MCF 10A (cell line): ENCODE measurements at regions not wholly inside any gene's neighbourhood (a gene's known extent, or its start where the extent isn't known, plus 50 kb on each side); places are given as distances from the start of the nearest gene placed in this dataset.

Source experiments
- BruUV-seq: library from RNA; stranded (reverse); fragments of 400-500 nt; replicated peaks from 2 replicates; lab custom pipeline; 2021; lab: Mats Ljungman, UMichigan
- CTCF ChIA-PET: fragments of 300-600 bp; sonication (Branson Sonifier 250); formaldehyde crosslinking; extraction: SDS; loops from one replicate; lab custom pipeline; 2021; ENCODE audit warnings: antibody characterized with exemption, inconsistent platforms; lab: Yijun Ruan, JAX
- POLR2A ChIA-PET: fragments of 300-600, 350-650 bp; sonication (Branson Sonifier 250); formaldehyde crosslinking; extraction: SDS; loops from one replicate; lab custom pipeline; 2020; ENCODE audit warnings: antibody characterized with exemption, inconsistent platforms; lab: Yijun Ruan, JAX
- DNase-seq: peaks from one replicate; pipeline ENCODE4 v3.0.0-alpha.2; 2018; ENCODE audit not compliant: unreplicated experiment
- H3K27ac Mint-ChIP-seq: one replicate; pipeline ENCODE4 v1.8.0; 2022; ENCODE audit warnings: mild to moderate bottlenecking, low read depth, mixed read lengths; ENCODE audit not compliant: unreplicated experiment
- H3K27me3 Mint-ChIP-seq: one replicate; pipeline ENCODE4 v1.8.0; 2022; ENCODE audit warnings: mixed read lengths; ENCODE audit not compliant: insufficient read depth, unreplicated experiment
- H3K36me3 Mint-ChIP-seq: one replicate; pipeline ENCODE4 v1.8.0; 2022; ENCODE audit warnings: mild to moderate bottlenecking, moderate library complexity, mixed read lengths; ENCODE audit not compliant: insufficient read depth, unreplicated experiment
- H3K4me1 Mint-ChIP-seq: one replicate; pipeline ENCODE4 v1.8.0; 2022; ENCODE audit warnings: mixed read lengths; ENCODE audit not compliant: insufficient read depth, unreplicated experiment
- H3K4me3 Mint-ChIP-seq: one replicate; pipeline ENCODE4 v1.8.0; 2022; ENCODE audit warnings: mild to moderate bottlenecking, moderate library complexity, mixed read lengths; ENCODE audit not compliant: unreplicated experiment
- H3K9me3 Mint-ChIP-seq: one replicate; pipeline ENCODE4 v1.8.0; 2022; ENCODE audit warnings: mixed read lengths; ENCODE audit not compliant: unreplicated experiment
- CTCF ChIP-seq: fragments of 200-600 bp; IDR thresholded peaks from one replicate; pipeline ENCODE4 v1.8.0; 2022; ENCODE audit warnings: antibody characterized with exemption, mild to moderate bottlenecking; ENCODE audit not compliant: unreplicated experiment
- intact Hi-C: fragments of 100-400 bp; cut with micrococcal nuclease; formaldehyde crosslinking; loops from 2 replicates; pipeline ENCODE4 v1.14.1; 2022

GRCh38 chr6:94177429-94177828 is 758.1 kb upstream of the EPHA7 start:
- Mint-ChIP-seq H3K27me3 (peaks cover 37% of the 10 kb centered on the region), H3K36me3 (no peaks in the 10 kb centered on the region), H3K4me1 (no peaks in the 10 kb centered on the region), H3K9me3 (no peaks in the 10 kb centered on the region), H3K27ac (no peak overlapping the region), H3K4me3 (no peak overlapping the region)
- intact Hi-C loops, result no loop called here
- POLR2A ChIA-PET, result no interaction called here
- no peak for DNase-seq
- BruUV-seq, result no TSS peak
- TF ChIP-seq CTCF, result no peak
- CTCF ChIA-PET, result no interaction called here

DNA sequence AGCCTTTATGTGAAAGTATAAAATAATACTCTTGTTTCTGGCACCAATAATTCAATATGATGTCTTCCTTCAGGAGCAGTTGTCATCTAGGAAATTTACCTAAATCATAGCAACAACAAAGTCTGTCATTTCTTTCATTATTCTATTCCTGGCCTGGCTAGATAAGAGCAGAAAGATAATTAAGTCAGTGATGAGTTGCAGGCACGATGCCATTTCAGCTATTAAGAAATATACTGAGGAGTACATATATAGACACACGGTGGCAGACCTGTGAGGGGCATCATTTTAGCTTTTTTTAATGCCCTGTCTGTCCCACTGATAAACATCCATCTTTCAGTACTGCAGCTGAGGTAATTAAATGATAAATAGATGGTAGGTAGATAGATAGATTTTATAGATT is 756.1 kb upstream of the EPHA7 start:
- intact Hi-C loops, result no loop called here
- Mint-ChIP-seq H3K36me3 (no peaks in the 10 kb centered on the region), H3K27ac (no peak overlapping the region), H3K9me3 (no peaks in the 10 kb centered on the region), H3K27me3 (peaks cover 18% of the 10 kb centered on the region), H3K4me3 (no peak overlapping the region), H3K4me1 (no peaks in the 10 kb centered on the region)
- ChIA-PET CTCF (interaction anchor here (1.1 kb wide), 1 partner anchor 168 kb away, joined by 3 read pairs; no protein-coding TSS in a partner anchor), POLR2A (no interaction called here)
- no peak for TF ChIP-seq CTCF
- DNase-seq, result no peak
- BruUV-seq, result no TSS peak

DNA sequence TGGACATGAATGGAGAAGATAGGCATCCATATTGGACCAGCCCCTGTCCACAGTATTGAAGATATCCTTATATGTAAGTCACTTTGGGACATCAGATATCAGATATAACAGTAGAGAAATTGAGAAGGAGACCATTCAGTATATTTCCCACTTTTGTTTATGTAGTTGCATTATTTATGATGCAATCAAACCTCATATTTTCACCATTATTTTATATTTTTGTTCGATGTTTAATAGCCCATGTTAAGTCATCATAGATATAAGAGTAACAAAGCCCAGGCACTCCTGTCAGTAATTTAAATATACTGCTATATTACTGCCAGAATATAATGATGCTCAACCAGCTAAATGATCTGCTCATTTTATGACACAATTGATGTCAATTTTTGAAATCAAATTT is 744.5 kb upstream of the EPHA7 start:
- CTCF ChIA-PET, result no interaction called here
- no TSS peak for BruUV-seq
- Mint-ChIP-seq H3K4me1 (no peaks in the 10 kb centered on the region), H3K36me3 (peaks cover 5% of the 10 kb centered on the region), H3K27me3 (peaks cover 14% of the 10 kb centered on the region), H3K9me3 (no peaks in the 10 kb centered on the region), H3K4me3 (no peak overlapping the region), H3K27ac (no peak overlapping the region)
- intact Hi-C loops, result no loop called here
- TF ChIP-seq CTCF, result no peak
- DNase-seq, result no peak
- POLR2A ChIA-PET, result no interaction called here

GRCh38 chr6:94150886-94151285 is 731.5 kb upstream of the EPHA7 start:
- Mint-ChIP-seq H3K4me3 (no peak overlapping the region), H3K9me3 (no peaks in the 10 kb centered on the region), H3K27me3 (peaks cover 12% of the 10 kb centered on the region), H3K36me3 (no peaks in the 10 kb centered on the region), H3K27ac (no peak overlapping the region), H3K4me1 (no peaks in the 10 kb centered on the region)
- DNase-seq, result no peak
- no TSS peak for BruUV-seq
- TF ChIP-seq CTCF, result no peak
- intact Hi-C loops, result no loop called here
- CTCF ChIA-PET, result no interaction called here
- POLR2A ChIA-PET, result no interaction called here
